Left renal cortex interstitium (tissue), 4 donors: ENCODE measurements at regions not wholly inside any gene's neighbourhood (a gene's known extent, or its start where the extent isn't known, plus 50 kb on each side); places are given as distances from the start of the nearest gene placed in this dataset.

ENCODE experiments used
- DNase-seq, 4 donors: peaks; one replicate each; pipeline ENCODE4 v3.0.0-alpha.2; 2013; ENCODE audit warnings: low read depth in 4 of 4, low spot score in 2 of 4, missing footprints in 1 of 4

DNA sequence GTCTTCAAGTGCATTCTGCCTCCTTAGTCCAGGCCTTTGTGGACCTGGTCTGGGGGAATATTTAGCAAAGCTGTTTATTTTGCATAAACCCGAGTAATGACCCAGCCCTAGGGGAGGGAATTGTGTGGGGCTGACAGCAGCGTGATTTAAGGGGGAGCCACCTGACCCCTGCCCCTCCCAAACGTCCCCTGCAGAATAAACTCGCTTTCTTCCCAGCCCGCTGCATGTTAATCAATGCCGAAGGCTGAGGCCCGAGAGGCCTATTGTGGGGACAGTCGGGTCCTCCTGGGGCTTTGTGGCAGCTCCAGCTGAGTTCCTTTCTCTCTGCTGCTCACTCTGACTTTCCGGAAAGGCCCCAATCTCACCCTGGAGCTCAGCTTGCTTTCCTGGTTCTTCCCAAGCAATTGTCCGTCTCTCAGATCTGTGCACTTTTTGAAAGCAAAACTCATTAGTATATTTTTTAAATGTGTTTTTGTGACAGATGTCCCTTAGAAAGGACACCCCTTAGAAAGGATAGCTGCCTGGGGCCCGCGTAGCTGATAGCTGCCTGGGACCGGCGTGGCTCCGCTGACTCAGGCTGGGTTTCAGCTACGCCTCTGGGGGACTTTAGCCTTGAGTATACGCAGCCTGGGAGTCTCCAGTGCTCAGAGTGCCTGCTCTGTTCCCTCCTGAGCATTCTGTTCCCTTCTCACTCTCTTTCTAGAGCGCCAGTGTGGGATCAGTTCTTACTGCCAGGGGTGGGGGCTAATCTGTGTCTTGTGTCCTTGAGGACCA, 158.3 kb downstream of the GLI2 start:
- DNase-seq: no peak

GRCh38 chr2:120894966-120895365, 159.3 kb downstream of the GLI2 start:
- DNase-seq: no peak

DNA sequence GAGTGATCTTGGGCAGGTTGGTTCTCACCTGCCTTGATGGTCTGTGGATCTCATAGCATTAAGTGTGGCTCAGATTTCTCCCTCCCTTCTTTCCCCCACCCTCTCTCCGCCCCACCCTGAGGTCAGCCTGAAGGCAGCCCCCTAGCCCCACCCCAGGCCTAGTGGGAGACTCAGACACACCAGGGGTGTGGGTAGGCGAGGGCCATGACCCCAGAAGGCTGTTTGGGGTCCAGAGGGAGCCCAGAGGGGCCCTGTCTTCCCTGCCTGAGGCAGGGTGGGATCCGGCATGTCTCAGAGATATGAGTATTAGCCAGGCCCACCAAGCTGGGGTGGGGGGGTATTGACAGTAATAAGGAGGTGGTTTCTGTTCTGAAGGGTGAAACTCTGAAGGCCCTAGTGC, 160.5 kb downstream of the GLI2 start:
- DNase-seq: no peak

DNA sequence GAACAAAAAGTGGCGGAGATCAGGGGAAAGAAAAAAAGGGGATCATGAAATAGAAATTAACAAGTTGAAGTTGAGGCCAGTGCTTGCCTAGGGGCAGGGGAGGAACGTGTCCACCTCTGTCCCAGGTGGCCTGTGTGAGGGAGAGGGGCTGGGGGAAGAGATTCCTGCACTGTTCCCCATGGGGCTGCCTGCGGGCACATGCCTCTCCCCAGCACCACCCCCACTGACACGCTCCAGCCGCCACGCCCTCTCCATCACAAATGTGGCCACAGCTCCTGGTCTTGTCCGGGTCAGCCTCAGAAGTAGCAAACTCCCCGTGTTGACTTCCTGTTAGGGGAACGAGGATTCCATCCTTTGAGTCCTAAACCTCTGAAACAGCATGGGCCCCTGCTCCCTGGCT, 161.2 kb downstream of the GLI2 start:
- no peak for DNase-seq

- DNase-seq: no peak
Measured at GRCh38 chr2:120897399-120897798, 161.7 kb downstream of the GLI2 start.

DNA sequence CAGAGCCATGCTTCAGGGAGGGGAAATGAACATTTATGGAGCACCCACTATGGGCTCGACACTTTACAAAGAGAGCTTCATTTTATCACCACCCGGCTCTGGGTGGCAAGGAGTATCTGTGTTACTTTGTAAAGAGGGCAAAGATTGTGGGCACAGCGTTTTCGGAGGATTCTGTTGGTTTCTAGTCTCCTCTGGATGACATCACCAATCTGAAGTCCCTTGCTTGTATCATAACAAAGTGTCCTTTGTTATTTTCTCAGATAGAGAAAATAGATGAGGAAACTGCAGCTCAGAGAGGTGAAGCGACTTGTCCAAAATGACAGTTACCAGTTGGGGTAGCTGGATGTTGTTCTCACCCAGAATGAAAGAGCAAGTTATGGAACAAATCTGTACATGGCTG, 162.8 kb downstream of the GLI2 start:
- no peak for DNase-seq

- no peak for DNase-seq
Measured at GRCh38 chr2:120898961-120899750, 163.5 kb downstream of the GLI2 start.

- DNase-seq: no peak
Measured at GRCh38 chr2:120899771-120900170, 164.1 kb downstream of the GLI2 start.

GRCh38 chr2:120901201-120901600, 165.5 kb downstream of the GLI2 start:
- DNase-seq: no peak

- no peak for DNase-seq
Measured at GRCh38 chr2:120902592-120902991, 166.9 kb downstream of the GLI2 start.

- DNase-seq: no peak
Measured at GRCh38 chr2:120904379-120904778, 168.7 kb downstream of the GLI2 start.

GRCh38 chr2:120904830-120905234, 169.2 kb downstream of the GLI2 start:
- DNase-seq: no peak

DNA sequence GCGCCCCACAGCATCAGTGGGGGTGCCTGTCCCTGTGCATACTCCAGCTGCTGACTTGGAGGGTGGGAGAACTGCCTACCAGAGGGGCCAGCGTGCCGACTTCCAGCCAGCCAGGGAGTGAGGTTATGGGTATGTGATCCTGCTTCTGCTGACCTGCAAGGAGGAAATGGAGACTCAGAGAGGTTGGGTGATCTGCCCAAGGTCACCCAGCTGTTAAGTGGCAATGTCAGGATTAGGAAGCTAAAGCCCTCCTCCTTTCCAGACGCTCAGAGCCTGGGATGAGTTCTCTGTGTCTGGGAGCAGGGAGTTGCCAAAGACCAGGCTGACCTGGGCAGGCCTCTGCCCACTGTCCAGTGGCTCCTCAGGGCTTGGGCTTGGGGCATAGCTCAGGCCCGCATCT, 169.6 kb downstream of the GLI2 start:
- no peak for DNase-seq

DNA sequence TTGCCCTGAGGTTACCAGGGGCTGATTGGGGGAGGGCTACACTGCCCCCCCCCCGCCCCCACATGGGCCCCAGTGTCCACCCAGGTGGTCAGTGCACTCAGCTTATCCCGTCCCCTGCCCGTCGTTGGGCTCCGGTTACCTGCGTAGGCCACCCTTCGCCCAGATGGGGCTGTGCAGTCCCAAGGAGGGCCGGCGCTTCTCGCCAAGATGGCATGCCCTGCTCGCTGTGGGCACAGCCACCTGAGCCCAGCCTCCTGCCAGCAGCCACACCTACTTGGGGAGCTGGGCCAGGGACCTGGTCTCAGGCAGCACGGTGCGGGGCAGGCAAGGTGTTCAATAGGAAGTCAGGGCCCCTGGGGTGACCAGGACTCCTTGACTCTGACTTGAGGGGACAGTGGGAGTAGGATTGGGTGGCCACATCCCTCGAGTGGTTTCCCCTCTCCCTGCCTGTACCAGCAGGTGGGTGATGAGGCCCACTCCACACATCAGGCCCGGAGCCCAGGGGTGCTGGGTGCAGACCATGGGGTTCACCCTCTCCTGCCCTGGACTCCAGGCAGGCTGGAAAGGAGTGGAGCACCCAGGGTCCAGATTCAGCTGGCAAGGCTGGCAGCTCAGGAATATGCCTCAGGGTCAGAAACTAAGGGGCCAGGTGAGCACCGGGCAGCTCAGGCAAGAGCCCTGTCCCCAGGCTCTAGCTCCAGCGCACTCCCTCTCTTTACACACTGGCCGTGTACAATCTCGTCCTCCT, 170.3 kb downstream of the GLI2 start:
- no peak for DNase-seq

GRCh38 chr2:120906914-120907313, 171.2 kb downstream of the GLI2 start:
- DNase-seq: no peak

DNA sequence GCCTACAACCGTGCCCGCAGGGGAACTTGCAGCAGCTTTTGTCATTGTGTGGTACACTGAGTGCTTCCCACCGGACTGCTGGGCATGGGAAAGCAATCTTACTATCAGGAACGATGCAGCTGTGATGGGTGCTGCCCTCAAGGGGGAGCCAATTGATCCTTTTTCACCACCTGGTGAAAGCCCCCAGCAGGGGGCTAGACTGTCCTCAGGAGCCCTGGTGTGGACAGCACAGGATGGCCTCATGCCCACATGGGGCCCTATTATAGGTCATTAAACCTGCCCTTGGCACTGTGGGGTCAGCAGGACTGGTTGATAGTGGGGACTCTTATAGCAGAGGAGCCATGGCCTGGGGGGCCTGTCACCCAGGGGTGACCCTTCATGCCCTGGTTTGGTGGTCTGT, 172.2 kb downstream of the GLI2 start:
- DNase-seq: no peak

DNA sequence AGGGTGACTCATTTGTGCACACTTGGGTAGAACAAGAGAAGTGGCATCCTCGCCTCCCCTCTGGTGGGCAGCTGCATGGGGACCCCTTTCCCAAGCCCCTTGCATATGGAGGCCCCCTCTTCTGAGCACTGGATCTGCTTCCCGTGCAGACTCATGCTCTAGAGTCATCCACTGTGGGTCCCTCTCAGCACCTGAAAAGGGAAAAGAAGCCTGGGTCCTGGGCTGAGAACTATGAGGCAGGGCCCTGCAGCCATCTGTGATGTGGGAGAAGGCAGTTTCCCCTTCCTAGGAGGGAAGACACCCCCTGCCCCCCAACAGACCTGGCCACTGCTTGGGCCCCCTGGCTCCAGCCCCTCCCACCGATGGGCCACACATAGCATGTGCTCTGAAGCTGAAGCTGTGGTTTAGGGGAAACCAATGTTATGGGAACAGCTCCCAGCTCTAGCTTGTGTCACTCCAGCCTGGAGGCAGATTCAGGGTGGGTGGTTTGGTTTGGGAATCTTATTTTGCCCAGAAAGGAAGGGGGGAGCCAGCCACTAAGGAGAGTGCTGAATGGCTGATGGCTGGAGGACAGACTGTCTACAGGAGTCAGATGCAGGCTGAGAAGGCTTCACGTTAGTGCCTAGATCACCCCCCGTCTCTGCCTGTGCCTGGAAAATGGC, 172.8 kb downstream of the GLI2 start:
- DNase-seq: no peak

- no peak for DNase-seq
Measured at GRCh38 chr2:120909102-120909501, 173.4 kb downstream of the GLI2 start.

GRCh38 chr2:120910164-120910563, 174.5 kb downstream of the GLI2 start:
- DNase-seq: no peak

DNA sequence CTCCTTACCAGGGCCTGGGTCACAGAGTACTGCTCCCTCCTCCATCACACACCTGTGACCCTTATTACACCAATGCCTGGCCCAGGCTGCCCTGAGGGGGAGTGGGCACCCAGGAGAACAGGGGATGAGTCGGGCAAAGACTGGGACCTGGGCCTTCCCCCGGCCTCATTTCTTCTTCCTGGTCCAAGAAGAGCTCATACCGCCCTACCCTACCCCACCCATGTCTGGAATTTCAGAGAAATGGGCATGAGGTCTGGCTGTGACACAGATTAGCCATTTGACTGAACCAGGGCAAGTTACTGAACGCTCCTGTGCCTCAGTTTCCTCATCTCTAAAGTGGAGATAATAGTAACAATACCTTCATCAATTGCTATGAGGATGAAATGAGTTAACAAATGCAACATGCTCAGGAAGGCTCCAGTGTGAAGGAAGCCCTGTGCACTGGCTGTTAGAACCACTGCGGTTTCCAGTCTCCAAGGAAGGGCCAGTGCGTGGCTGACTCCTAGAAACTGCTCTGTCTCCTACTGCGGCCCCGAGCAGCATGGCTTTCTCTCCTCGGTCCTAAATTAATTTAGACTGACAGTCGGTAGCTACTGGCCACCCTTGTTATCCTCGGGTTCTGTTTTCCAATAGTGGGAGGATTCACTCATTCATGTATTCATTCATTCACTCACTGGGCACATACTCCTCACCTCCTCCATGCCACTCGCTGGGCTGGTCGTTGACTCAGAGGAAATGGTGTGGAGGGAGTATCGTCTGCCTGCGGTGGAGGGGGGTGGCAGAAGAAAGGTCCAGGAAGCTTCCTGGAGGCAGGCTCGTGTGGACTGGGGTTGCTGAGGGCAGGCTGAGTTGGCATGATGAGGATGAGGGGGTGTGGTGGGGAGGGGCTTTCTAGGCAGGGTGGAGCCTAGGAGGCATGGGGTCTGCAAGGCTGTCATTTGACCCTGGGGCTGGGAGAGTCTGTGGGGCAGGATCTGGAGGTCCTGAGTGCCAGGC, 175.6 kb downstream of the GLI2 start:
- DNase-seq: no peak
